Caki2 (cell line): ENCODE measurements at regions not wholly inside any gene's neighbourhood (a gene's known extent, or its start where the extent isn't known, plus 50 kb on each side); places are given as distances from the start of the nearest gene placed in this dataset.

Experiments used
- DNase-seq: peaks from one replicate; pipeline ENCODE4 v3.0.0-alpha.2; 2015; ENCODE audit warnings: low read depth
- in situ Hi-C: cut with HindIII; loops from 2 replicates; pipeline ENCODE4 v1.10.0; 2016; ENCODE audit warnings: low sequenced_read_pairs, low pct_unique_long_range_greater_than_20kb, mixed read lengths

DNA sequence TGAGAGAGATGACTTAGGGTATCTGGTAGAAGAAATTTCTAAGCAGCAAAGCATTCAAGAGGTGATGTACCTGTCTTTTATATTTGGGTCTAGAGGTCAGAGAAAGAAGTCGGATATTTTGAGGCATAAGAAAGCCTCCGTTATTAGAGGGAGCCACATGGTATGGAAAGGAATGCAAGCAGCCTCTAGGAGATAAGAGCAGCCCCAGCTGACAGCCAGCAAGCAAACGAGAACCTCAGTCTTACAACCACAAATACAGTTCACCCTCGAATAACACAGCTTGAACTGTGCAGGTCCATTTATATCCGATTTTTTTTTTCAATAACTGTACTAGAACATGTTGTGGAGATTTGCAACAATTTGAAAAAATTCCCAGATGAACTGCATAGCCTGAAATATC lies 190.7 kb upstream of the VGLL2 start:
- no peak for DNase-seq
- in situ Hi-C loops = no loop called here

DNA sequence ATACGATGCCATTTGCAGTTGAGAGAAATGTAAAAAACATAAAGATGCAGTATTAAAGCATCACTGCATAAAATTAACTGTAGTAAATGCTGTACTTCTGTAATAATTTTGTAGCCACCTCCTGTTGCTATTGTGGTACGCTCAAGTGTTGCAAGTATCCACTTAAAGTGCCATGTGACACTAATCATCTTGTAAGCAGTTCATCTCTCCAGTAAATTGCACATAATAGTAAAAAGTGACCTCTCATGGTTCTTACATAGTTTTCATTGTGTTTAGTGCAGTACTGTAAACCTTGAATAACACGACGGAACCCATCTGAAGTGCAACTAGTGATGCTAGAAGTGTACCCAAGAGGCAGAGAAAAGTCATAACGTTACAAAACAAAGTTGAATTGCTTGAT lies 190.1 kb upstream of the VGLL2 start:
- in situ Hi-C loops = no loop called here
- DNase-seq = no peak

GRCh38 chr6:117076076-117076475 lies 189.3 kb upstream of the VGLL2 start:
- no peak for DNase-seq
- in situ Hi-C loops = no loop called here

DNA sequence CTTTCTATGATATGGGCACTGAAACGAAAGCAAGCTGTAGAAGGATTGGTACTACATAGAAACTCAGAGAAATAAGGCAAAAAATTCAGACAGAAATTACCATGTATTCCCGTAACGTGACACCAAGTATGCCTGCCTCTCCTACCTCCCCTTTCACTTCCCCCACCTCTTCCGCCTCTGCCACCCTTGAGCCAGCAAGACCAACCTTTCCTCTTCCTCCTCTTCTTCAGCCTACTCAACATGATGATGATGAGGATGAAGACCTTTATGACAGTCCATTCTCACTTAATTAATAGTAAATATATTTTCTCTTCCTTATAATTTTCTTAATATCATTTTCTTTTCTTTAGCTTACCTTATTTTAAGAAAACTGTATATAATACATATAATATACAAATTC lies 188.1 kb upstream of the VGLL2 start:
- in situ Hi-C loops = no loop called here

DNA sequence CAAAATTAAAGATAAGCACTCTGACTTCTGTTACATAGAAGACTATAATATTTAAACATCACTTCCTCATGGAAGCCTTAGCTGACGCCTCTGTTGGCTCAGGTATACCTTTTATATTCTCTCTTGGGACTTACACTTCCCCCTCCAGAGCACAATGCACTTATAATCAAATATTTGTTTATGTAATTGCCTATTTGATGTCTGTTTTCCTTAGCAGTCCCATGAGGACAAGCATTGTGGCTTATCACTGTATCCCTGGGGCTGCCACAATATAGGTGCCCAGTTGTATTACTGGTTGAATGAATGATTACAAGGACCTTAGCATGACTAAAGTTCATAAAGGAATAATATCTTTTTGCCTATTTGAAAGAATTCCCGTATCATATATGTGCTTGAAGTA lies 186.7 kb upstream of the VGLL2 start:
- in situ Hi-C loops = no loop called here
- DNase-seq = no peak

More for the DNA sequence above, 188.1 kb upstream of the VGLL2 start:
- DNase-seq = no peak

GRCh38 chr6:117079951-117080350 lies 185.4 kb upstream of the VGLL2 start:
- DNase-seq = no peak
- in situ Hi-C loops = no loop called here

- in situ Hi-C loops = no loop called here
- DNase-seq = no peak
Measured at GRCh38 chr6:117089604-117090003, 175.8 kb upstream of the VGLL2 start.

GRCh38 chr6:117110146-117110545 lies 155.2 kb upstream of the VGLL2 start:
- in situ Hi-C loops = no loop called here
- DNase-seq = no peak

GRCh38 chr6:117110737-117111136 lies 154.6 kb upstream of the VGLL2 start:
- DNase-seq = no peak
- in situ Hi-C loops = no loop called here

GRCh38 chr6:117117652-117118051 lies 147.7 kb upstream of the VGLL2 start:
- in situ Hi-C loops = no loop called here
- DNase-seq = no peak

DNA sequence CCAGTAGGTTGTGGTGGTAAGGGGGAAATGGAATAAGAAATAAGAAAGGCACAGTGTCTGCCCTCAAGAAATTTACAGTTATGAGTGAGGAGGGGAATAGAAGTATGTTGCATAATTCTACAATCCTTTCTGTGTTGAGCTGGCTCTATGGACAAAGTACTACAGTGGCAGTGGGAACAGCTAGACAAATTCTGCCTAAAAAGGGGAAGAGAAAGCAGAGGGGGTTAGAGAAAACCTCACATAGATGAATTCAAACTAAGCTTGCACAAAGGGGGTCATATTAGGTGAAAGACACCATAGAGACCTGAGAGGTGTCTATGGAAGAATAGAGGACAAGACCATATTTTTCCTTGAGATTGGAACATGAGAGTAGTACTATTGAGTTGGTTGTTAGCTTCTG lies 146.9 kb upstream of the VGLL2 start:
- in situ Hi-C loops = no loop called here
- DNase-seq = no peak

DNA sequence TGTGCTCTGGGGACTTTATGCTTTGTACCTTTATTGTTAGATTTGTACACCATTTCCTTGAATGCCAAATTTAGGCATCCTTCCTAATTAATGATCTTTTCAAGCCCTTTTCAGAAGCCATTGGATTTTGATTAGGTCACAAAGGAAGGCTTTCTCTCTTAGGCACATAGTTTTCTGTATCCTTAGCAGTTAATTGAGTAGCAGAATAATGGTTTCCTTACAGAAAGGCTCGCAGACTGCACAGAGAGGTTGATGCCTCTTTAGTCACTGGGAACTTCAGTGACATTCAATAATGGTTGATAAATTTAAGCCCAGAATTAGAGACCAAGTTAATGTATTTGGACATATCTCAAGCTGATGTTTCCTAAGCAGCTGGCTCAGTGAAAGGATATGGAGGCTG lies 139.1 kb upstream of the VGLL2 start:
- DNase-seq = no peak
- in situ Hi-C loops = no loop called here

GRCh38 chr6:117128052-117128451 lies 137.3 kb upstream of the VGLL2 start:
- no peak for DNase-seq
- in situ Hi-C loops = no loop called here

DNA sequence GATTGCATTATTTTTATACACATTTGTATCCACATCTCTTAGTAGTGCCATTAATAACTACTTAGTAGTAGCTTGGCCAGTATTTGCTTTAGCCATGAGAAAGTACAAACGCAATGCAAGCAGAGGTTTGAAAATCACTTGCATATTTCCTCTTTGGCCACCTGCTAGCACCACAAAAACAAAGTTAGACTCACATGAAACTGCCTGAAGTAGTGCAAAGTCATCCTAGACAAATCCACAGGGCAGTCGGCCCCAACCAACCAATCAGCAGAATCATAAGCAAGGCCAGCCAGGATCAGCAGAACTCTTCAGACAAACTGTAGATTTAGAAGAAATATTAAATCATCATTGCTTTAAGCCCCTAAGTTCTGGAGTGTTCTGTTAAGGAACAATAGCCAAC lies 135.2 kb upstream of the VGLL2 start:
- DNase-seq = no peak
- in situ Hi-C loops = no loop called here

GRCh38 chr6:117136702-117137101 lies 128.7 kb upstream of the VGLL2 start:
- in situ Hi-C loops = no loop called here
- no peak for DNase-seq

GRCh38 chr6:117137711-117138110 lies 127.6 kb upstream of the VGLL2 start:
- no peak for DNase-seq
- in situ Hi-C loops = no loop called here

DNA sequence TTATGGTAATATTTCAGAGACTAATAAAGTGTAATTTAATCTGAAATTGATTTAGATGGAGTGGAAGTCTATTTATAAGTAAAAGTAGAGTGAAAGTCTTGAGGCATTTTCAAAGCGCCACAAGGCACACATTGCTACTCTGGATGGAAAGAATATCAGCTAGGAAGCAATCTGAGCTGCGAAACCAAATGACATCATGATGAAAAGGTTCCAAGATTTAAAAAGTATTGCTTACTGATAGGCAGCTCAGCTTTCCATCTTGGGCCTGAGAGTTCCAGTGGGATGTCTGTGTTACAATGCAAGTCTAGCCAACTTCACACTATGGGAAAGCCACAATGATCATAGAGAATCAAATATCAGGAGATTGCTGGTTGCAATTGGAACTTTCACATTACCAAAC lies 126.9 kb upstream of the VGLL2 start:
- in situ Hi-C loops = no loop called here
- no peak for DNase-seq

DNA sequence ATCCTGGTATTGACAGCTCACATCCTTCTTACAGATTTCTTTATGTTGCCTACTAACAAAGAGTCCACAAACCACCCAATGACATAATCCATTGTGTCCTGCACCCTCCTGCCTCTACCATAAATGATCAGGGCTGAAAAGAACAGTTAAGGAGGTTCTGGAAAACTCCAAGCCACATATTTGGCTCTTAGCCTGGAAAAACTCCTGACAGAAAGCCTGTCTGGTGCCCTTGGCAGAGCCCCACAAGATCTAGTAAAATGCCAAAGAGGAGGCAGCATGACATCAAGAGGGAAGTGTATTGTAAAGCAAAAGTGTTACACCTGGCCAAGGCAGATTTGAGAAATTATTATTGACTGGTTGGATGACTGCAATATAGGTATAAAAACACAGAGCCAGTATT lies 126.4 kb upstream of the VGLL2 start:
- in situ Hi-C loops = no loop called here
- DNase-seq = no peak

DNA sequence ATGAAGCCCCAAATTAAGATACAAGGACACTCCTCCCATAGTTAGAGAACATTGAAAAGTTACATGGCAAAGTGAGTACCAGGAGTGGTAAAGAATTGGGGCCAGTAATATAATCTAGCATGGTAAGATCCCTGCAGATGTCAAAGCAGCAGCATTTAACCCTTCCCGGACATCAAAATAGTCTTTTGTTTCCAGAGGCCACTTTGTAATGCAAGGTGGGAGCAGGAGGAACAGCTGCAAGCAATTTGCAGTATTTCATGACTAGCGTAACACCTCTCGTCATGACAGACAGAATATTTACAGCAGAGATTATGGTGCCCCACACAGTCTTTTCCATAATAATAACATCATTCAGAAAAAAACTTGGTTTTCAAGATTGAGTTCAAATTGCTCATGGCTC lies 123.2 kb upstream of the VGLL2 start:
- no peak for DNase-seq
- in situ Hi-C loops = no loop called here

DNA sequence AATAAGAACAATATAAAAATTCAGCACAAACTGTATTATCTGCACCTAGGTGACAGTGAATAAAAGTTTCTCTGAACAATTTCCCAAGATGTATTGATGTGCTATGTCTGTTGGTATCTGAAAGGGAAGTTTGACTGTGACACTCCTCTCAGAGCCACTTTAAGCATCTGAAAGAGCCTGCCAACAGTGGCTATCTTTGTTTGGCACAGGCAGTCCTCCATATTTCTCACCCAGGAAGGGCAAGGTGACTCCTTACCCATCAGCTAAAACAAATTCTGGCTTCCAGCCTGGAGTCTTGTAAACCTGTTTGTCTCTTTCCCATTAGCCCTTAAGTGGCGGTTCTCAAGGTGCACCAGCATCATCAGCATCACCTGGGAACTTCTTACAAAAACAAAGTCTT lies 122.4 kb upstream of the VGLL2 start:
- in situ Hi-C loops = no loop called here

DNA sequence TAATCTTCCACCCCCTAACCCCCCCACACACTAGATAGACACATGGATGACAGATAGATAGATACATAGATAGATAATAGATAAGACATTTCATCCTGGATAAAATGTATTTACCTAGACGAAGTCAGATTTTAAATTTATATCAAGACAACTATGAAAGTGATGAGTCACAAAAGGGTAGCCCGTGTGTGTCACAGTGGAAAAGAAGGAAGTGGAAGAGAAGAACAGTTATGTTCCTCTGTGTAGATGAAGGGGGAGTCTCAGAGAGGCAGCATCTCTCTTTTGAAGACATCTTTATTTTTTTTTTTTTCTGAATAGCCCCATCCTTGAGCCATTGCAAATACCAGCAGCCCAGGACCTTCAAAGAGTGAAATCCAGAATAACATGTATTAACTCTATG lies 121.7 kb upstream of the VGLL2 start:
- in situ Hi-C loops = no loop called here

More for the DNA sequence above, 122.4 kb upstream of the VGLL2 start:
- DNase-seq = no peak

More for the DNA sequence above, 121.7 kb upstream of the VGLL2 start:
- DNase-seq = no peak
